SK-N-SH treated with all-trans-retinoic acid at 6 μM for 48 hours (cell line): ENCODE measurements at regions not wholly inside any gene's neighbourhood (a gene's known extent, or its start where the extent isn't known, plus 50 kb on each side); places are given as distances from the start of the nearest gene placed in this dataset.

Source experiments
- ATAC-seq: fragments of 200-7000 bp; cut with Tn5 transposase; 3 replicates; pipeline ENCODE4 v1.9.1; 2020; ENCODE audit warnings: mild to moderate bottlenecking, moderate library complexity
- ARNTL ChIP-seq: fragments of 450-650 bp; formaldehyde crosslinking; IDR thresholded peaks from 2 replicates; pipeline ENCODE4 v1.5.0; 2020; ENCODE audit warnings: low read depth, mild to moderate bottlenecking, moderate library complexity, borderline replicate concordance
- BACH2 ChIP-seq: fragments of 250-450 bp; sonication (Bioruptor Pico); IDR thresholded peaks from 2 replicates; pipeline ENCODE4 v1.9.0; 2021; ENCODE audit warnings: mild to moderate bottlenecking, borderline replicate concordance
- CSDC2 ChIP-seq: fragments of 250-450 bp; sonication (Bioruptor Pico); IDR thresholded peaks from 2 replicates; pipeline ENCODE4 v1.5.0; 2020; ENCODE audit warnings: mild to moderate bottlenecking, moderate library complexity
- CSRNP3 ChIP-seq: fragments of 250-450 bp; sonication (Bioruptor Pico); IDR thresholded peaks from 2 replicates; pipeline ENCODE4 v1.5.1; 2021; ENCODE audit warnings: mild to moderate bottlenecking, moderate library complexity
- ESRRG ChIP-seq: fragments of 250-450 bp; sonication (Bioruptor Pico); IDR thresholded peaks from 2 replicates; pipeline ENCODE4 v1.6.1; 2021; ENCODE audit warnings: mild to moderate bottlenecking
- GLIS3 ChIP-seq: fragments of 250-450 bp; sonication (Bioruptor Pico); IDR thresholded peaks from 2 replicates; pipeline ENCODE4 v1.5.0; 2020; ENCODE audit warnings: mild to moderate bottlenecking, moderate library complexity
- ISL1 ChIP-seq: fragments of 250-450 bp; sonication (Bioruptor Pico); IDR thresholded peaks from 2 replicates; pipeline ENCODE4 v2.1.2; 2022; ENCODE audit warnings: mild to moderate bottlenecking, moderate library complexity
- PATZ1 ChIP-seq: fragments of 250-450 bp; sonication (Bioruptor Pico); IDR thresholded peaks from 2 replicates; pipeline ENCODE4 v1.8.0; 2020; ENCODE audit warnings: mild to moderate bottlenecking, moderate library complexity, borderline replicate concordance
- PPARA ChIP-seq: fragments of 250-450 bp; sonication (Bioruptor Pico); IDR thresholded peaks from 2 replicates; pipeline ENCODE4 v1.5.0; 2020; ENCODE audit warnings: mild to moderate bottlenecking, borderline replicate concordance
- SNAI2 ChIP-seq: fragments of 250-450 bp; sonication (Bioruptor Pico); IDR thresholded peaks from 2 replicates; pipeline ENCODE4 v1.5.0; 2020; ENCODE audit warnings: mild to moderate bottlenecking, moderate library complexity
- TCF4 ChIP-seq: fragments of 250-450 bp; sonication (Bioruptor Pico); IDR thresholded peaks from 2 replicates; pipeline ENCODE4 v1.8.0; 2021; ENCODE audit warnings: mild to moderate bottlenecking, moderate library complexity, borderline replicate concordance
- TOX ChIP-seq: fragments of 250-450 bp; sonication (Bioruptor Pico); IDR thresholded peaks from 2 replicates; pipeline ENCODE4 v1.8.0; 2021; ENCODE audit warnings: mild to moderate bottlenecking, moderate library complexity, borderline replicate concordance
- TSHZ2 ChIP-seq: fragments of 250-450 bp; sonication (Bioruptor Pico); IDR thresholded peaks from 2 replicates; pipeline ENCODE4 v1.5.0; 2020; ENCODE audit warnings: mild to moderate bottlenecking, moderate library complexity
- ZC3H10 ChIP-seq: fragments of 250-450 bp; sonication (Bioruptor Pico); IDR thresholded peaks from 2 replicates; pipeline ENCODE4 v1.5.1; 2021; ENCODE audit warnings: mild to moderate bottlenecking, moderate library complexity
- ZFP3 ChIP-seq: fragments of 250-450 bp; sonication (Bioruptor Pico); IDR thresholded peaks from 2 replicates; pipeline ENCODE4 v1.5.0; 2020; ENCODE audit warnings: mild to moderate bottlenecking, moderate library complexity
- ZFP30 ChIP-seq: fragments of 450-650 bp; formaldehyde crosslinking; IDR thresholded peaks from 2 replicates; pipeline ENCODE4 v1.5.0; 2022; ENCODE audit warnings: mild to moderate bottlenecking, moderate library complexity
- ZNF565 ChIP-seq: fragments of 450-650 bp; formaldehyde crosslinking; conservative IDR thresholded peaks from 2 replicates; pipeline ENCODE4 v1.5.0; 2020; ENCODE audit warnings: low read depth, mild to moderate bottlenecking, moderate library complexity
- ZNF70 ChIP-seq: fragments of 450-650 bp; formaldehyde crosslinking; IDR thresholded peaks from 2 replicates; pipeline ENCODE4 v1.5.0; 2020; ENCODE audit warnings: mild to moderate bottlenecking, moderate library complexity
- ZNF8 ChIP-seq: fragments of 450-650 bp; formaldehyde crosslinking; IDR thresholded peaks from 2 replicates; pipeline ENCODE4 v1.5.0; 2020; ENCODE audit warnings: mild to moderate bottlenecking, moderate library complexity
- TF ChIP-seq, protein P1 (sequence below): fragments of 250-450 bp; sonication (Bioruptor Pico); IDR thresholded peaks from 2 replicates; pipeline ENCODE4 v1.8.0; 2021; ENCODE audit warnings: low read depth, mild to moderate bottlenecking, moderate library complexity, borderline replicate concordance
- TF ChIP-seq, protein P2 (sequence below): fragments of 250-450 bp; sonication (Bioruptor Pico); IDR thresholded peaks from 2 replicates; pipeline ENCODE4 v1.5.1; 2020; ENCODE audit warnings: low read depth, mild to moderate bottlenecking, moderate library complexity

- TF ChIP-seq CSRNP3 (CRISPR knock-in tag) (no peak), ZNF8 (CRISPR knock-in tag) (no peak), ZFP3 (CRISPR knock-in tag) (no peak), PATZ1 (CRISPR knock-in tag) (no peak), ZC3H10 (CRISPR knock-in tag) (no peak), GLIS3 (CRISPR knock-in tag) (no peak), TOX (CRISPR knock-in tag) (no peak), ZNF565 (CRISPR knock-in tag) (no peak), ZFP30 (no peak), ESRRG (CRISPR knock-in tag) (no peak), ISL1 (CRISPR knock-in tag) (no peak), TCF4 (CRISPR knock-in tag) (no peak), SNAI2 (CRISPR knock-in tag) (no peak), TSHZ2 (CRISPR knock-in tag) (no peak), PPARA (CRISPR knock-in tag) (no peak), ARNTL (CRISPR knock-in tag) (no peak), ZNF70 (CRISPR knock-in tag) (no peak), BACH2 (no peak)
- TF ChIP-seq, protein P1, sequence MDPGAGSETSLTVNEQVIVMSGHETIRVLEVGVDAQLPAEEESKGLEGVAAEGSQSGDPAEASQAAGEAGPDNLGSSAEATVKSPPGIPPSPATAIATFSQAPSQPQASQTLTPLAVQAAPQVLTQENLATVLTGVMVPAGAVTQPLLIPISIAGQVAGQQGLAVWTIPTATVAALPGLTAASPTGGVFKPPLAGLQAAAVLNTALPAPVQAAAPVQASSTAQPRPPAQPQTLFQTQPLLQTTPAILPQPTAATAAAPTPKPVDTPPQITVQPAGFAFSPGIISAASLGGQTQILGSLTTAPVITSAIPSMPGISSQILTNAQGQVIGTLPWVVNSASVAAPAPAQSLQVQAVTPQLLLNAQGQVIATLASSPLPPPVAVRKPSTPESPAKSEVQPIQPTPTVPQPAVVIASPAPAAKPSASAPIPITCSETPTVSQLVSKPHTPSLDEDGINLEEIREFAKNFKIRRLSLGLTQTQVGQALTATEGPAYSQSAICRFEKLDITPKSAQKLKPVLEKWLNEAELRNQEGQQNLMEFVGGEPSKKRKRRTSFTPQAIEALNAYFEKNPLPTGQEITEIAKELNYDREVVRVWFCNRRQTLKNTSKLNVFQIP, result no peak
- TF ChIP-seq, protein P2, sequence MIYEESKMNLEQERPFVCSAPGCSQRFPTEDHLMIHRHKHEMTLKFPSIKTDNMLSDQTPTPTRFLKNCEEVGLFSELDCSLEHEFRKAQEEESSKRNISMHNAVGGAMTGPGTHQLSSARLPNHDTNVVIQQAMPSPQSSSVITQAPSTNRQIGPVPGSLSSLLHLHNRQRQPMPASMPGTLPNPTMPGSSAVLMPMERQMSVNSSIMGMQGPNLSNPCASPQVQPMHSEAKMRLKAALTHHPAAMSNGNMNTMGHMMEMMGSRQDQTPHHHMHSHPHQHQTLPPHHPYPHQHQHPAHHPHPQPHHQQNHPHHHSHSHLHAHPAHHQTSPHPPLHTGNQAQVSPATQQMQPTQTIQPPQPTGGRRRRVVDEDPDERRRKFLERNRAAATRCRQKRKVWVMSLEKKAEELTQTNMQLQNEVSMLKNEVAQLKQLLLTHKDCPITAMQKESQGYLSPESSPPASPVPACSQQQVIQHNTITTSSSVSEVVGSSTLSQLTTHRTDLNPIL (CRISPR knock-in tag), result no peak
- ATAC-seq, result no peak
Measured at GRCh38 chr11:107157146-107157808, 139.0 kb upstream of the GUCY1A2 start.

GRCh38 chr11:107151579-107151978 is 133.3 kb upstream of the GUCY1A2 start:
- ATAC-seq, result no peak
- TF ChIP-seq ISL1 (CRISPR knock-in tag), result no peak
- no peak for TF ChIP-seq ZC3H10 (CRISPR knock-in tag)
- TF ChIP-seq, all 23 proteins: peak for 0

GRCh38 chr11:107151158-107151557 is 132.9 kb upstream of the GUCY1A2 start:
- no peak for ATAC-seq
- TF ChIP-seq ZNF8 (CRISPR knock-in tag), result no peak
- TF ChIP-seq GLIS3 (CRISPR knock-in tag), result no peak
- no peak for TF ChIP-seq CSDC2 (CRISPR knock-in tag)
- TF ChIP-seq SNAI2 (CRISPR knock-in tag), result no peak
- TF ChIP-seq ZFP30, result no peak
- TF ChIP-seq PATZ1 (CRISPR knock-in tag), result no peak
